Epithelial cell of proximal tubule (primary cell): ENCODE measurements at regions not wholly inside any gene's neighbourhood (a gene's known extent, or its start where the extent isn't known, plus 50 kb on each side); places are given as distances from the start of the nearest gene placed in this dataset.

ENCODE experiments used
- DNase-seq: peaks from one replicate; pipeline ENCODE4 v3.0.0-alpha.2; 2011; ENCODE audit warnings: low read depth
- H3K4me3 ChIP-seq: 2 replicates; pipeline ENCODE4 v1.5.1; 2011; ENCODE audit warnings: low read depth, mild to moderate bottlenecking, low read length
- TF ChIP-seq, protein P1 (sequence below): conservative IDR thresholded peaks from 2 replicates; pipeline ENCODE4 v1.5.1; 2012; ENCODE audit warnings: low read depth, mild to moderate bottlenecking, low read length

GRCh38 chr22:48688366-48688765 is 1139.3 kb downstream of the BRD1 start:
- H3K4me3 ChIP-seq = no peak overlapping the region
- TF ChIP-seq, protein P1, sequence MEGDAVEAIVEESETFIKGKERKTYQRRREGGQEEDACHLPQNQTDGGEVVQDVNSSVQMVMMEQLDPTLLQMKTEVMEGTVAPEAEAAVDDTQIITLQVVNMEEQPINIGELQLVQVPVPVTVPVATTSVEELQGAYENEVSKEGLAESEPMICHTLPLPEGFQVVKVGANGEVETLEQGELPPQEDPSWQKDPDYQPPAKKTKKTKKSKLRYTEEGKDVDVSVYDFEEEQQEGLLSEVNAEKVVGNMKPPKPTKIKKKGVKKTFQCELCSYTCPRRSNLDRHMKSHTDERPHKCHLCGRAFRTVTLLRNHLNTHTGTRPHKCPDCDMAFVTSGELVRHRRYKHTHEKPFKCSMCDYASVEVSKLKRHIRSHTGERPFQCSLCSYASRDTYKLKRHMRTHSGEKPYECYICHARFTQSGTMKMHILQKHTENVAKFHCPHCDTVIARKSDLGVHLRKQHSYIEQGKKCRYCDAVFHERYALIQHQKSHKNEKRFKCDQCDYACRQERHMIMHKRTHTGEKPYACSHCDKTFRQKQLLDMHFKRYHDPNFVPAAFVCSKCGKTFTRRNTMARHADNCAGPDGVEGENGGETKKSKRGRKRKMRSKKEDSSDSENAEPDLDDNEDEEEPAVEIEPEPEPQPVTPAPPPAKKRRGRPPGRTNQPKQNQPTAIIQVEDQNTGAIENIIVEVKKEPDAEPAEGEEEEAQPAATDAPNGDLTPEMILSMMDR = no peak
- no peak for DNase-seq

DNA sequence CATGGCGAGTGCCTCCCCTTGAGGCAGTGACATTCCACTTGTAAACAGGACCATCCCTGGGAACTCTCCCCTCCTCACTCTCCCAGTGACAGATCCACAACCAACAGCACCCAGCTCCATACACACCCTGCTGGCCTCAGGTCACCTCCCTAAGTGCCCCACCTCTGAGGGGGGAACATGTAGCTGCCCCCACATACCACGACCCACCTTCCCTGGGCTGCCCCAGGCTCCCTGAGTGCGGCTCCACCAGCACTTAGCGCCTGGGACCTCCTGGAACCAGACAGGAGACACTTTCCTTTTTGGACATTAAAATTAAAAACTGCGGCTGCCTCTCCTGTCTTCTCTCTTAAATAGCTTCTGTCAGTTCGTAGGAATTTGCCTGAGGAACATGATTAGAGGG is 1140.1 kb downstream of the BRD1 start:
- TF ChIP-seq, protein P1 = no peak
- DNase-seq = no peak

DNA sequence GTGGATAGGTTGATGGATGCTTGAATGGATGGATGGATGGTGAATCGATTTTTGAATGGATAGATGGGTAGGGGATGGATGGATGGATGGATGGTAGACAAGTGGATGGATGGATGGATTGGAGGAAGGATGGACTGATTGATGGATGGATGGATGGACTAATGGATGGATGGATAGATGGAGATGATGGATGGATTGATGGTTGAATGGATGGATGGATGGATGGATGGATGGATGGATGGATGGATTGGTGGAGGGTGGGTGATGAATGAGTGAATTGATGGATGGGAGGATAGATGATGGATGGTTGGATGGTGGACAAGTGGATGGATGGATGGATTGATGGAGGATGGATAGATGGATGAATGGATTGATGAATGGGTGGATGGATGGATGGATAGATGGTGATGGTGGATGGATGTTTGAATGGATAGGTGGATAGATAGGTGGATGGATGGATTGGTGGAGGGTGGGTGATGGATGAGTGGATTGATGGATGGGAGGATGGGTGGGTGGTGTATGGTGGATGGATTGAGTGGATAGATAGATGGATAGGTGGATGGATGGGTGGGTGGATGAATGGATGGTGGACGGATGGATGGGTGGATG is 1140.9 kb downstream of the BRD1 start:
- TF ChIP-seq, protein P1 = no peak
- DNase-seq = no peak
- H3K4me3 ChIP-seq = no peak overlapping the region

More for the DNA sequence above, 1140.1 kb downstream of the BRD1 start:
- no peak overlapping the region for H3K4me3 ChIP-seq

GRCh38 chr22:48685767-48686166 is 1141.9 kb downstream of the BRD1 start:
- TF ChIP-seq, protein P1 = no peak
- no peak for DNase-seq
- H3K4me3 ChIP-seq = no peak overlapping the region

- DNase-seq = no peak
- no peak overlapping the region for H3K4me3 ChIP-seq
- TF ChIP-seq, protein P1 = no peak
Measured at GRCh38 chr22:48683640-48684039, 1144.0 kb downstream of the BRD1 start.

- no peak overlapping the region for H3K4me3 ChIP-seq
Measured at GRCh38 chr22:48682504-48682903, 1145.2 kb downstream of the BRD1 start.

GRCh38 chr22:48680601-48681000 is 1147.1 kb downstream of the BRD1 start:
- no peak for DNase-seq
- TF ChIP-seq, protein P1 = no peak

More at GRCh38 chr22:48682504-48682903, 1145.2 kb downstream of the BRD1 start:
- TF ChIP-seq, protein P1 = no peak
- DNase-seq = no peak

More at GRCh38 chr22:48680601-48681000, 1147.1 kb downstream of the BRD1 start:
- H3K4me3 ChIP-seq = no peak overlapping the region
